Activated naive CD8-positive, alpha-beta T cell treated with anti-CD3 and anti-CD28 coated beads, Interleukin-2, amount 10 ng/mL, durations not matched to agents 7 days and 5 days (primary cell): ENCODE measurements at regions not wholly inside any gene's neighbourhood (a gene's known extent, or its start where the extent isn't known, plus 50 kb on each side); places are given as distances from the start of the nearest gene placed in this dataset.

Source experiments
- ATAC-seq: fragments of 150-1000 bp; cut with Tn5 transposase; one replicate; pipeline ENCODE4 v1.10.0; 2021; ENCODE audit warnings: low read depth, moderate library complexity
- POLR2A ChIA-PET: fragments of 350-600 bp; sonication (Branson Sonifier 250); formaldehyde crosslinking; loops from one replicate; lab custom pipeline; 2021; ENCODE audit warnings: antibody characterized with exemption; lab: Charles Lee
- DNase-seq: peaks from one replicate; pipeline ENCODE4 v3.0.0; 2021
- H3K27ac Mint-ChIP-seq: one replicate; pipeline ENCODE4 v1.8.0; 2022; ENCODE audit warnings: mild to moderate bottlenecking, mixed read lengths
- H3K27me3 Mint-ChIP-seq: one replicate; pipeline ENCODE4 v1.8.0; 2022; ENCODE audit warnings: mild to moderate bottlenecking, moderate library complexity, mixed read lengths
- H3K36me3 Mint-ChIP-seq: one replicate; pipeline ENCODE4 v1.8.0; 2021; ENCODE audit warnings: mild to moderate bottlenecking, mixed read lengths
- H3K4me1 Mint-ChIP-seq: one replicate; pipeline ENCODE4 v1.8.0; 2021; ENCODE audit warnings: mixed read lengths
- H3K4me3 Mint-ChIP-seq: one replicate; pipeline ENCODE4 v1.8.0; 2022; ENCODE audit warnings: mild to moderate bottlenecking, moderate library complexity, mixed read lengths
- H3K9me3 Mint-ChIP-seq: one replicate; pipeline ENCODE4 v1.8.0; 2021; ENCODE audit warnings: mixed read lengths

GRCh38 chr10:124346831-124347230 lies 71.9 kb downstream of the OAT start:
- no peak for ATAC-seq

DNA sequence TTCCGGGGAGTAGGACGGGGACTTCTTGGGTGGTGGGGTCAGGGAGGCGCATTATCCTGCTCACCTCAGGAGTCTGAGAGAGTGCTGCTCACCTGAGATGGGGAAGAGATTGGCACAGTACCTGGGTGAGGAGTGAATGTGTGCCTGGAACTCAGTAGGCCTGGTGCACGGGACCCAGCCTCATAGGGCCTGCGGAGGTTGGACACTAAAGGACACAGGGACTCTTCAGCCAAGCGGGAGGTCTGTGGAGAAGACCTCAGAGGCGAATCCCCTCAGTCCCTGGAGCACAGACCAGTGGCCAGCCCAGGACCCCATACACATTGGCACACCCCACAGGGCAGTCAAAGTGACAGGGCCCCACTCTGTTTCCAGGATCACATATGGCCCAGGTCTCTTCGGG lies 73.2 kb downstream of the OAT start:
- Mint-ChIP-seq H3K4me1 (peaks cover 10% of the 10 kb centered on the region), H3K27me3 (peaks cover 2% of the 10 kb centered on the region), H3K27ac (no peak overlapping the region)

More at GRCh38 chr10:124346831-124347230, 71.9 kb downstream of the OAT start:
- no peak overlapping the region for H3K27ac Mint-ChIP-seq
- no peak overlapping the region for H3K4me3 Mint-ChIP-seq
- H3K27me3 Mint-ChIP-seq: peaks cover 3% of the 10 kb centered on the region
- POLR2A ChIA-PET: no interaction called here
- H3K4me1 Mint-ChIP-seq: peaks cover 6% of the 10 kb centered on the region
- H3K36me3 Mint-ChIP-seq: no peaks in the 10 kb centered on the region
- no peaks in the 10 kb centered on the region for H3K9me3 Mint-ChIP-seq
- no peak for DNase-seq

GRCh38 chr10:124344931-124345330 lies 73.8 kb downstream of the OAT start:
- no peak for ATAC-seq
- peaks cover 2% of the 10 kb centered on the region for H3K27me3 Mint-ChIP-seq
- no peaks in the 10 kb centered on the region for H3K36me3 Mint-ChIP-seq

More for the DNA sequence above, 73.2 kb downstream of the OAT start:
- no peaks in the 10 kb centered on the region for H3K36me3 Mint-ChIP-seq
- no peak for DNase-seq
- no peak for ATAC-seq
- H3K4me3 Mint-ChIP-seq: no peak overlapping the region
- POLR2A ChIA-PET: no interaction called here
- H3K9me3 Mint-ChIP-seq: no peaks in the 10 kb centered on the region

GRCh38 chr10:124344266-124344590 lies 74.5 kb downstream of the OAT start:
- Mint-ChIP-seq H3K4me1 (peaks cover 10% of the 10 kb centered on the region), H3K27ac (no peak overlapping the region), H3K4me3 (no peak overlapping the region), H3K27me3 (no peaks in the 10 kb centered on the region), H3K36me3 (no peaks in the 10 kb centered on the region), H3K9me3 (no peaks in the 10 kb centered on the region)
- no peak for DNase-seq
- ATAC-seq: no peak
- POLR2A ChIA-PET: no interaction called here

More at GRCh38 chr10:124344931-124345330, 73.8 kb downstream of the OAT start:
- POLR2A ChIA-PET: no interaction called here
- no peak for DNase-seq
- no peaks in the 10 kb centered on the region for H3K9me3 Mint-ChIP-seq
- H3K4me1 Mint-ChIP-seq: peaks cover 10% of the 10 kb centered on the region
- H3K27ac Mint-ChIP-seq: no peak overlapping the region
- no peak overlapping the region for H3K4me3 Mint-ChIP-seq

DNA sequence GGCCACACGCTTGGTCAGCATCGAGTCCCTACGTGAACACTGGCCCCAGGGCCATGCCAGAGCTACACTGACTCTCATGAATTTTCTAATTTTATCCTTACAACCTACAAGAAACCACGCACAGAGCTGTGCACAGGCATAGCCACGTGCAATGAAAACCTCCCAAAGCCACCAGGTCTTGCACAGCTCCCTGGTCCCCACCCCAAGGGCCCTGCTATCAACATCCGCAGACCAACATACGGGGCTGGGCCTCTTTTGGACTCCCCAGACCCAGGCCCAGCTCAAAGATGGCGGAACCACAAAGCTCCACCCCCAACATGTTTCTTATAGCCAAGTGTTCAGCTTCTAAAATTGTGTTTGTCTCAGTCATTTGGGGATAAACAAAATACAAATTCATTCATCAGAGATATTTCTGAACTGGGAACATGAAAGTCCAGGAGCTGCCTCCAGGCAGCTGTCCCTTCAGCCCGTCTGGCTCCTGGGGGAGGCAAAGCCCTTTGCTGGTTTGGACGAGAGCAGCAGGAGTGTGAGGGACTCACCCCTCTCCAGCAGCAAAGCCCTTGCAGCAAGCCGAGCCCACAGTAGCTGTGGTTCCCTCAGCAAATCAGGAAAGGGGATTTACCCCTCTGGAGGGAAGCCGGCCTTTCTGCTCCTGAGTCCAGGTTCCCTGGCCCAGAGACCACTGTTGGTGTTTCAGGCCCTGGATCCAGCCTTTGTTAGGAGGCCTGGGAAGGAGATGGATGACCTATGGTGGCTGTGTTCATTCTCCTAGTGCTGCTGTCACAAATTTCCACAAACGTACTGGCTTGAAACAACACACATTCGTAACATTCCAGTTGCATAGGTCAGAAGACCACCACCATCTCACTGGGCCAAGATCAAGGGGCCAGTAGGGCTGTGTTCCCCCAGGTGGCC lies 75.1 kb downstream of the OAT start:
- no peak overlapping the region for H3K27ac Mint-ChIP-seq
- no peaks in the 10 kb centered on the region for H3K9me3 Mint-ChIP-seq
- no peaks in the 10 kb centered on the region for H3K36me3 Mint-ChIP-seq
- peaks cover 10% of the 10 kb centered on the region for H3K4me1 Mint-ChIP-seq
- POLR2A ChIA-PET: no interaction called here
- no peak overlapping the region for H3K4me3 Mint-ChIP-seq
- DNase-seq (no peak), ATAC-seq (no peak)
- no peaks in the 10 kb centered on the region for H3K27me3 Mint-ChIP-seq

DNA sequence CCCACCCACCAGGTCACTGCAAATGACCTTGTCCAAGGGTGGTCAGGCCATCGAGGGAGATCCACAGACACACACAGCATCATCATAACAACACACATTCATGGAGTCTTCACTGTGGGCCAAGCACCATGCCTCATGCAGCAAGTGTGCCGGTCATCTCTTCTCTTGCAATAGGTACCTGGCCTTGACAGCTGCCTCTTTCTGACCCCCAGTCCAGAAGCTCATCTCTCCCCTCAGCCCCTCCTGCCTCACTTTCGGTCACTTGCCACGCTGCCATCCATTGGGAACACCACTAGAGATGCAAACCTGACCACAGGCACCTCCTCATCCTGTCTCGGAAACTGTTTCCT lies 75.9 kb downstream of the OAT start:
- Mint-ChIP-seq H3K9me3 (no peaks in the 10 kb centered on the region), H3K27ac (peak overlapping the region; percentile 71), H3K4me3 (no peak overlapping the region), H3K4me1 (peaks cover 10% of the 10 kb centered on the region), H3K36me3 (no peaks in the 10 kb centered on the region), H3K27me3 (no peaks in the 10 kb centered on the region)
- POLR2A ChIA-PET: no interaction called here
- ATAC-seq: no peak
- DNase-seq: no peak

DNA sequence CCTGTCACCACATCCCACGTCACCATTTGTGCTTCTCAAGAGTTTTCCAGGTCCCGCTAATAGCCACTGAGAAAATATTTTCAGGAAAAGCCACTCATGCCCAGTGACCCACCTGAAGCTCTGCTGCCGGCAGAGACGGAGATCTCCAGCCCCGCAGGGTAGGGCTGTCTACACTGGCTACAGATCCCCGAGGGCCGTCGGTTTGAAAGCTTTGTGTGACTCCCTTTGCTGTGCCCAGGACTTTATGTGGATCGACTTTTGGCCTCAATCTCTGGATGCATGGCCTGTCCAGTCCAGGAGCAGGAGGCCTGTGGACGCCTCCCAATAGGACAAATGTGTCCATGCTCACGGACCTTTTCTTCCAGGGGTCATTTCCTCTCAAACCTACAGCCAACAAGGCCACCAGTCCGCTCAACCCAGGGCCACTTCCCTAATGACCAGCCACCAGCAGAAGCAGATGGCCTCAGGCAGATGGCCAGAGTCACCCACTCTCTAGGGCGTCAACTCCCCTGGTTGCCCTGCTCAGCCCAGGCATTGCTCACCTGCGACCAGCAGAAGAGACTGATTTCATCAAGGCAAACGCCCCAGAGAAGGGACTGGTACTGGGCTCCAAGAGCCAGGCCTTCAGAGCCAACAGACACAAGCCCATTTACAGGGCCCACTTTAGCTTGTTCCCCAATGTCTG lies 76.4 kb downstream of the OAT start:
- Mint-ChIP-seq H3K4me3 (no peak overlapping the region), H3K36me3 (no peaks in the 10 kb centered on the region), H3K27ac (no peak overlapping the region), H3K9me3 (no peaks in the 10 kb centered on the region), H3K27me3 (no peaks in the 10 kb centered on the region), H3K4me1 (peaks cover 10% of the 10 kb centered on the region)
- POLR2A ChIA-PET: no interaction called here
- DNase-seq (no peak), ATAC-seq (no peak)

- Mint-ChIP-seq H3K36me3 (no peaks in the 10 kb centered on the region), H3K9me3 (no peaks in the 10 kb centered on the region), H3K4me1 (peaks cover 10% of the 10 kb centered on the region), H3K27ac (peak overlapping the region; percentile 5), H3K27me3 (no peaks in the 10 kb centered on the region), H3K4me3 (no peak overlapping the region)
- ATAC-seq (peak; percentile 55), DNase-seq (no peak)
- POLR2A ChIA-PET: no interaction called here
Measured at GRCh38 chr10:124341768-124342135, 77.0 kb downstream of the OAT start.

DNA sequence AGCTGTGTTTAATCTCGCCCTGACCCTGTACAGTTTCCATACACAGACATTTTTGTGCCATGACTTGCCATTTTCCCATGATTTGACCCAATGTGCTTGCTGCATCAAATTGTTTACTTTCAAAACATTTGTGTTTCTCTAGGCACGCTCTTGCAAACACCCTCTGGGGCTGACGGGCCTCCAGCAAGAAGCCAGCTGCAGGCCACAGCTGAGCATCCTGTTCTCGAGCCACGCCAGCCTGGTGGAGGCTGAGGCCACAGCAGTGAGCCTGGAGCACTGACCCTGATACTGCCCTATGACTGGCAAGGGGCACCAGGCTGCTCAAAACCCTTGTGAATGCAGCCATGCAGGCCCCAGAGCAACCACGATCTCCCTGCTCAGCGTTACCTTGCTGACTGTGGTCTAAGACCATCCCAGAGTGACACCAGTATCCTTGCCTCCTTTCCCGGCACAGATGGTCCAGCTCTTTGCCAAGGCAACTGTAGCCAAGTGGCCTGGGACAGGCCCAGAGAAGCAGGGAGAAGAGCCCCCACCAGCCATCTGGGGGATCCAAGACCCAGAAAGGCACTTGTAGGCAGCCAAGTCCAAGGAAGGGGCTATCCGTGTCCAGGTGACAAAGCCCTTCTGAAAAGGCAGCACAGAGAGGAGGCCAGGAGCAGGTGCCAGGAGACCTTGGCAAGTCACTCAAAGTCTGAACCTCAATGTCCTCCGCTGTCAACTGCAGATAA lies 78.5 kb downstream of the OAT start:
- no peak for ATAC-seq
- Mint-ChIP-seq H3K4me3 (no peak overlapping the region), H3K9me3 (no peaks in the 10 kb centered on the region), H3K27ac (no peak overlapping the region), H3K36me3 (no peaks in the 10 kb centered on the region), H3K4me1 (peaks cover 10% of the 10 kb centered on the region), H3K27me3 (no peaks in the 10 kb centered on the region)
- POLR2A ChIA-PET: interaction anchor here (0.6 kb wide), 1 partner anchor 56 kb away, joined by 5 read pairs; no protein-coding TSS in a partner anchor
- DNase-seq: no peak

DNA sequence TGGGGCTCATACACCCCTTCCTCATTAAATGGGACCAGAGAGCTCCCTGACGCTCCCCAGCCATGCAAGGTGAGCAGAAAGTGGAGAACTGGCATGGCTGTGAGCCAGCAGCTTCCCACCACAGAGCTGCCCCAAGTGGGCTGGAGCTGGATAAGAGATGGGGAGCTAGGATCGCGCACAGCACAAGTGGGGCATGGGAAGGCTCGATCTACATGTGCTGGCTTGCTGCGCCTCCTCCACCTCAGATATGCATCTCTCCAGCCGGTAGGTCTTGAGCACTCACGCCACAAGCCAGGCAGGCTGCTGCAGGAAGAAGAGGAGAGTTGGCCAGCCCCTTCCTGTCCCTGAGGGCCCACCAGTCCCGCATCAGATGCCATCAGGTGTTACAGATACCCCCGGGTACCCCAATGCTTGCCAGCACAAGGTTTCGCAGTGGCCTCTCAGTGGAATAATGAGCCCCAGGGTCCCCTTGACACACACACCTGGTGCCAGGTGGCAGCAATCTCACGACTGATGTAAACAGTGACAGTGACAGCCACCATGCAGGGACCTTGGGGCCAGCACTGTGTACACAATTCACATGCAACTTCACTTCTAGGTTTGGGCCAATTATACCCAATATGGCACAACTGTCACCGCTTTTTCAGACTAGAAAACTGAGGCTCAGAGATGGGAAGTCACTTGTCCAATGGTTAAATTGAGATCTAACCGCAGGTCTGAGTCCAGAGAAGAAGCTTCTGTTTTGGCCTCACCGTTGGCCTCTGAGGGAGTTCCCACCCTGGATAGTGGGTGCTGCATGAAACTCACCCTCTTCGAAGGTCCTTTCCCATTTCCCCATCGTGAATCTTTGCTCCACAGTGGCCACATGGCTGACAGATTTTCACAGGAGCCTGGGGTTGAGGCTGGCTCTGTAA lies 79.3 kb downstream of the OAT start:
- POLR2A ChIA-PET: interaction anchor here (0.6 kb wide), 1 partner anchor 57 kb away, joined by 5 read pairs; no protein-coding TSS in a partner anchor

DNA sequence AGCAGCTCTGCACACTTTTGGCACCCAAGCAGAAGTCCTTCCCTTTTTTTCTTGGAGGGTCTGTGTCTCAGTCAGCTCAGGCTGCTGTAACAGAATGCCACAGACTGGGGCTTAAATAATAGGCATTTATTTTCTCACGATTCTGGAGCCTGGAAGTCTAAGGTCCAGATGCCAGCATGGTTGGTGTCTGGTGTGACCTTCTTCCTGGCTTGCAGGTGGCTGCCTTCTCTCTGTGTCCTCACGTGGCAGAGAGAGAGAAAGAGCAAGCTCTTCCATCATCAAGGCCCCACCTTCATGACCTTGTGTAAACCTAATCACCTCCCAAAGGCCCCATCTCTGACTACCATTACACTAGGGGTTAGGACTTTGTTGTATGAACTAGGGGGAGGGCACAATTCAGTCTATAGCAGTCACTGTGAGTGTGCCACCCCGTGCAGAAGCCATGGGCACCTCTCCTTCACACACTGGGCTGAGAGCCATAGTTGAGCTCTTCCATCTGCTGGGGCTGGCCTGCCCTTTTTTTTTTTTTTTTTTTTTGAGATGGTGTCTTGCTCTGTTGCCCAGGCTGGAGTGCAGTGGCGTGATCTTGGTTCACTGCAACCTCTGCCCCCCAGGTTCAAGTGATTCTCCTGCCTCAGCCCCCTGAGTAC lies 80.3 kb downstream of the OAT start:
- POLR2A ChIA-PET: no interaction called here
- H3K4me3 Mint-ChIP-seq: no peak overlapping the region
- DNase-seq (no peak), ATAC-seq (no peak)
- H3K36me3 Mint-ChIP-seq: no peaks in the 10 kb centered on the region
- H3K9me3 Mint-ChIP-seq: peaks cover 2% of the 10 kb centered on the region
- peaks cover 10% of the 10 kb centered on the region for H3K4me1 Mint-ChIP-seq
- no peak overlapping the region for H3K27ac Mint-ChIP-seq
- peaks cover 10% of the 10 kb centered on the region for H3K27me3 Mint-ChIP-seq

More for the DNA sequence above, 79.3 kb downstream of the OAT start:
- DNase-seq: no peak
- no peak for ATAC-seq
- peaks cover 10% of the 10 kb centered on the region for H3K4me1 Mint-ChIP-seq
- no peaks in the 10 kb centered on the region for H3K36me3 Mint-ChIP-seq
- H3K9me3 Mint-ChIP-seq: peaks cover 1% of the 10 kb centered on the region
- peaks cover 4% of the 10 kb centered on the region for H3K27me3 Mint-ChIP-seq
- H3K4me3 Mint-ChIP-seq: no peak overlapping the region
- no peak overlapping the region for H3K27ac Mint-ChIP-seq

DNA sequence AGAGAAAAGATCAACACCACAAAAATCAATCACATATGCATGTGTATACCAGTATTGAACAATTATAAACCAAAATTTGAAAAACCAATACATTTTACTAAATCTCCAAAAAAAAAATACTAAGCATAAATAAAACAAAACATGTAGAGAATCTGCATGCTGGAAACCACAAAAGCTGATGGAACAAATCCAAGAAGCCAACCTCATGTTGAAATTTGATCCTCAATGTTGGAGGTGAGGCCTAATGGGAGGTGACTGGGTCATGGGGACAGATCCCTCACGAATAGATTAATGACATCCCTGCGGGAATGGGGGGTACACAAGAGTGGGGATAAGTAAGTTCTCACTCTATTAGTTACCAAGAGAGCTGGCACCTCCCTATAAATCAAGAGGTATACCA lies 82.5 kb downstream of the OAT start:
- Mint-ChIP-seq H3K27me3 (peaks cover 18% of the 10 kb centered on the region), H3K4me3 (no peak overlapping the region), H3K27ac (no peak overlapping the region), H3K9me3 (peaks cover 5% of the 10 kb centered on the region), H3K4me1 (peaks cover 2% of the 10 kb centered on the region), H3K36me3 (no peaks in the 10 kb centered on the region)
- no peak for ATAC-seq
- DNase-seq: no peak
- POLR2A ChIA-PET: no interaction called here
